ENCODE measurements at regions not wholly inside any gene's neighbourhood (a gene's known extent, or its start where the extent isn't known, plus 50 kb on each side); places are given as distances from the start of the nearest gene placed in this dataset.

GRCh38 chr1:88068407-88068960 lies 615.6 kb upstream of the PKN2 start:
- intact Hi-C loops (cut with DNase I, micrococcal nuclease): loop anchor here in 1 of 2 donors (10.0 kb wide), 1 partner anchor 774 kb away; no protein-coding TSS in a partner anchor
- ATAC-seq (no peak), DNase-seq (no peak)

- ATAC-seq (no peak), DNase-seq (no peak)
- intact Hi-C loops (cut with DNase I, micrococcal nuclease): no loop called here
Observed at GRCh38 chr1:88070956-88071355, 613.1 kb upstream of the PKN2 start.

- intact Hi-C loops (cut with DNase I, micrococcal nuclease): no loop called here
- no peak for ATAC-seq
- no peak for DNase-seq
Observed at GRCh38 chr1:88074661-88075060, 609.4 kb upstream of the PKN2 start.

GRCh38 chr1:88075813-88076212 lies 608.3 kb upstream of the PKN2 start:
- no peak for ATAC-seq
- DNase-seq: no peak
- intact Hi-C loops (cut with DNase I, micrococcal nuclease): no loop called here

GRCh38 chr1:88079036-88079435 lies 605.0 kb upstream of the PKN2 start:
- intact Hi-C loops (cut with DNase I, micrococcal nuclease): no loop called here
- no peak for ATAC-seq
- DNase-seq: no peak

- no peak for DNase-seq
- peak; percentile 52 for ATAC-seq
- intact Hi-C loops (cut with DNase I, micrococcal nuclease): no loop called here
Observed at GRCh38 chr1:88080875-88081274, 603.2 kb upstream of the PKN2 start.

- DNase-seq: no peak
- intact Hi-C loops (cut with DNase I, micrococcal nuclease): no loop called here
- ATAC-seq: no peak
Observed at GRCh38 chr1:88088481-88088880, 595.6 kb upstream of the PKN2 start.

GRCh38 chr1:88089961-88090360 lies 594.1 kb upstream of the PKN2 start:
- ATAC-seq (no peak), DNase-seq (no peak)
- intact Hi-C loops (cut with DNase I, micrococcal nuclease): no loop called here

GRCh38 chr1:88098881-88099280 lies 585.2 kb upstream of the PKN2 start:
- ATAC-seq: no peak
- intact Hi-C loops (cut with DNase I, micrococcal nuclease): no loop called here
- DNase-seq: no peak

GRCh38 chr1:88101041-88101440 lies 583.0 kb upstream of the PKN2 start:
- DNase-seq (no peak), ATAC-seq (no peak)
- intact Hi-C loops (cut with DNase I, micrococcal nuclease): no loop called here

- intact Hi-C loops (cut with DNase I, micrococcal nuclease): no loop called here
- DNase-seq: no peak
- no peak for ATAC-seq
Observed at GRCh38 chr1:88104236-88104635, 579.8 kb upstream of the PKN2 start.

- intact Hi-C loops (cut with DNase I, micrococcal nuclease): no loop called here
- DNase-seq (no peak), ATAC-seq (no peak)
Observed at GRCh38 chr1:88104886-88105285, 579.2 kb upstream of the PKN2 start.

GRCh38 chr1:88111816-88112215 lies 572.3 kb upstream of the PKN2 start:
- intact Hi-C loops (cut with DNase I, micrococcal nuclease): no loop called here
- DNase-seq (no peak), ATAC-seq (no peak)

- intact Hi-C loops (cut with DNase I, micrococcal nuclease): no loop called here
- ATAC-seq (no peak), DNase-seq (no peak)
Observed at GRCh38 chr1:88117597-88117996, 566.5 kb upstream of the PKN2 start.

- no peak for DNase-seq
- intact Hi-C loops (cut with DNase I, micrococcal nuclease): no loop called here
- no peak for ATAC-seq
Observed at GRCh38 chr1:88118176-88118845, 565.8 kb upstream of the PKN2 start.

GRCh38 chr1:88124614-88125013 lies 559.5 kb upstream of the PKN2 start:
- no peak for ATAC-seq
- DNase-seq: no peak
- intact Hi-C loops (cut with DNase I, micrococcal nuclease): no loop called here

- ATAC-seq: no peak
- DNase-seq: no peak
- intact Hi-C loops (cut with DNase I, micrococcal nuclease): no loop called here
Observed at GRCh38 chr1:88126467-88126866, 557.6 kb upstream of the PKN2 start.

- intact Hi-C loops (cut with DNase I, micrococcal nuclease): no loop called here
- no peak for DNase-seq
- ATAC-seq: no peak
Observed at GRCh38 chr1:88133991-88134390, 550.1 kb upstream of the PKN2 start.

GRCh38 chr1:88134983-88135921 lies 548.8 kb upstream of the PKN2 start:
- no peak for ATAC-seq
- intact Hi-C loops (cut with DNase I, micrococcal nuclease): no loop called here
- no peak for DNase-seq

- intact Hi-C loops (cut with DNase I, micrococcal nuclease): no loop called here
- DNase-seq (no peak), ATAC-seq (no peak)
Observed at GRCh38 chr1:88139633-88140032, 544.4 kb upstream of the PKN2 start.
